ENCODE measurements at regions not wholly inside any gene's neighbourhood (a gene's known extent, or its start where the extent isn't known, plus 50 kb on each side); places are given as distances from the start of the nearest gene placed in this dataset.

DNA sequence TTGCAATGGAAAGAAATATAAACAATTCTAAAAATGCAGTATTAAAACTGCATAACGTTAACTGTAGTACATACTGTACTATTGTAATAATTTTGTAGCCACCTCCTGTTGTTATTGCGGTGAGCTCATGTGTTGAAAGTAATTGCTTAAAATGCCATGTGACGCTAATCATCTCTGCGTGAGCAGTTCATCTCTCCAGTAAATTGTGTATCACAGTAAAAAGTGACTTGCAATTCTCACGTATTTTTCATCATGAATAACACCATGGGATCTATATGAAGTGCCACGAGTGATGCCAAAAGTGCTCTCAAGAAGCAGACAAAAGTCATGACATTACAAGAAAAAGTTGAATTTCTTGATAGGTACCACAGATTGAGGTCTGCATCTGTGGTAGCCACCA is 82.4 kb upstream of the CYYR1 start:
- no peak for TF ChIP-seq GATA1 (IDR thresholded peaks at IDR 0.05; ENCODE audit: low read depth, low read length)
- no peak for TF ChIP-seq POLR2A (IDR thresholded peaks at IDR 0.05; ENCODE audit: low read length)
- no peak for DNase-seq

DNA sequence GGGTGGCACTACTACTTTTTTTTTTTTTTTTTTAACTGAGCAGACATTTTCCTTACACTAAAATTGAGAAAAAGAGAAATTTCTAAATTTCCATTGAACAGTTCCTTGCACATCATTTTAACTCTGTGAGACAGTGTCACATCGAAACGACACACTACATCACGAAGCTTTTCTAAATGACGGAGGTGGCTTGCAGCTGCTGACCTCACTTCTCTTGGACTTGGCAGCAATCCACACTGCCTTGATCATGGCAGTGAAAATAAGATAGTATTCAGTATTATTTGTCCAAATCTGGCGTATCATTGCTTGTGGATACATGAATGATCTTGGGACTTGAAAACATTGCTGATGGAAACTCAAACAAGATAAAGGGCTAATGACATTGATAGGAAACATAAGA is 80.3 kb upstream of the CYYR1 start:
- no peak for TF ChIP-seq POLR2A (IDR thresholded peaks at IDR 0.05; ENCODE audit: low read length)
- no peak for TF ChIP-seq GATA1 (IDR thresholded peaks at IDR 0.05; ENCODE audit: low read depth, low read length)
- no peak for DNase-seq

DNA sequence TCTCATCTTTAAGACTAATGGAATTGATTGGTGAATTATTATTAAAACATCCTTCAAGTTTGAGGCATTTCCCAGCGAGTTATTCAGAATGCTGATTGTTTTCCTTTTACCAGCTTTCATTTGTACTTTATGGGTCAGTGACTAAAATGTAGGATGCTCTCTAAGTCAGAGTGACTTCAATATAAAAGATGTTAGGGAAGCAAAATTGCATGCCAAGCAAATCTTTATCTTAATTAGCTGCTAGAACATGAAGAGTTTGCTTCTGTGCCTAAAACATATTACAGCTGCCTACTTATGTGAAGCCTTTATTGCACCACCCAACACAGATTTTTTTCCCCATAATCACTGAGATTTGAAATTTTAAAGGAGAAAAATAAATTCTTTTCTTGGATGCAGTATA is 79.8 kb upstream of the CYYR1 start:
- TF ChIP-seq GATA1 (IDR thresholded peaks at IDR 0.05; ENCODE audit: low read depth, low read length): no peak
- TF ChIP-seq POLR2A (IDR thresholded peaks at IDR 0.05; ENCODE audit: low read length): no peak
- DNase-seq: no peak

DNA sequence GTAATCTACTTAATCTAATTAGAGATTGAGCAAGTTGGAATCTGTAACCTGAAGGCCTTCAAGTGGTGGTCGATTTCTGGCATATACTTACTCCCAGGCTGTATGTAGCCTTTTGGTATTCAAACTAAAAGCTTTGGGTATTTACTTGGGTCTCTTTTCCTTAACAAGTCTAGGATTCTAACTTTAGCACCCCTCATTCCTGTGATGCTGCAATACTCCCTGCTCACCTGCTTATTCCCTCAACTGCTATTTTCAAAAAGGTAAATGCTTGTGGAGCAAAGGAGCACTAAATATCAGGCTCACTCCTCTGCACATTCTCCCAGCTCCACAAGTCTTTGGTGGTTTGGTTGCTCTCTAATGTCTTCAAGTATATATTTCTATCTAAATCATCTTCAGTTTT is 68.0 kb upstream of the CYYR1 start:
- TF ChIP-seq POLR2A (IDR thresholded peaks at IDR 0.05; ENCODE audit: low read length) (no peak), GATA1 (IDR thresholded peaks at IDR 0.05; ENCODE audit: low read depth, low read length) (no peak)
- no peak for DNase-seq

DNA sequence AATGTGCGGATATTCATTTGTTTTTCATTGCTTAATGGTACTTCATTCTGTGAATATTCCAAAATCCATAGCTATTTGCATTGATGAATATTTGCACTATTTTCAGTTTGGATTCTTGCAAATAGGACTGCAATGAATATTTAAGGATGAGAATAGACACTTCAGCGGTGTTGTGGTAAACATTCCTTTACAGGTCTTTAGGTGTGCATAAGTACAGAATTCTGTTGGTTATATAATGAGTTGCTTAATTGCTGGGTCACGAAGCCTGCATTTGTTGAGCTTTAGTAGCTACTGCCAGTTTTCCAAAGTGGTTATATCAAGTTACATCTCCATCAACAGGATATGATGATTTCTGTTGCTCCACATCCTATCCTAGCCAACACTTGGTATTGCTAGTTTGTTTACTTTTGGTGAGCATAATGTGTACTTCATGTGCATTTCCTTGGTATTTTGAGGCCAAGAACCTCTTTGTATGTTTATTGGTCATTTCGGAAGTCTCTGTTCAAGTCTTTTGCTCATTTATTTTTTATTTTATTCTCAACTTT is 64.2 kb upstream of the CYYR1 start:
- TF ChIP-seq POLR2A (IDR thresholded peaks at IDR 0.05; ENCODE audit: low read length) (no peak), GATA1 (IDR thresholded peaks at IDR 0.05; ENCODE audit: low read depth, low read length) (no peak)
- DNase-seq: no peak

DNA sequence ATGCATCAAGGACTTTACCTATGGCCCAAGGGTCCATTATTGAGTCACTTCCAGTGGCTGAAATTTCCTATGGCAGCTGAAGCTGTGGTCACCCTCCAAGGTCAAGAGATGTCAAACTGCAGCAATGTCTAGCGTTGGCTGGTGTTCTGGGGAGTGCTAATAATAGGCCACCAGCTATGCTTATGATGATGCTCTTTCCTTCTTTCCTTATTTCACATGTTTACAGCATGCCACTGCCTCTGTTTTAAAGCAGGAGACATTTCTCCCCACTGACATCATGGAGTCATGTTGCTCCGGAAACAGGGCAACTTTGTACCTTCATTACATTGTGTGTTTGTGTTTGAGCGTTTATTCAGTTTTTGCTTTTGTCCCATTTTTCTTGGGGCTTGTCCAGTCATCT is 62.6 kb upstream of the CYYR1 start:
- TF ChIP-seq POLR2A (IDR thresholded peaks at IDR 0.05; ENCODE audit: low read length) (no peak), GATA1 (IDR thresholded peaks at IDR 0.05; ENCODE audit: low read depth, low read length) (no peak)
- DNase-seq: no peak

DNA sequence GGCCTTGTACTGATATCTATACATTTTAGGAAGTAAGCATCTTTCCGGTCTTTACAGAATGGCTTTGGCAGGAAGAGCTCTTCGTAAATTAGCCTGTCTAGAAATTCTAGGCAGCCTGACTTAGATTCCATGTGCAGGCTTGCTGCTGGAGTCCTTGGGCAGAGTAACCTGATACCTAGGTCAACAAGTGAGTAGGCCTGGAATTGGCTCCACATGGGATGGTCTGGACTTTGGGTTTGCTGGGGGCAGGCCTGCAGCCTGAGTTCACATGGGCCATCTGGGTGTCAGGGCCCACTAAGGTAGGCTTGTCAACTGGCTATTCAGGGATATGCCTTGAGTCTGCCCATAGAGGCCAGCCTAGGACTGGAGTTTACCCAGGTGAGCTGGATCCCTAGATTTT is 59.6 kb upstream of the CYYR1 start:
- no peak for DNase-seq
- TF ChIP-seq POLR2A (IDR thresholded peaks at IDR 0.05; ENCODE audit: low read length) (no peak), GATA1 (IDR thresholded peaks at IDR 0.05; ENCODE audit: low read depth, low read length) (no peak)

DNA sequence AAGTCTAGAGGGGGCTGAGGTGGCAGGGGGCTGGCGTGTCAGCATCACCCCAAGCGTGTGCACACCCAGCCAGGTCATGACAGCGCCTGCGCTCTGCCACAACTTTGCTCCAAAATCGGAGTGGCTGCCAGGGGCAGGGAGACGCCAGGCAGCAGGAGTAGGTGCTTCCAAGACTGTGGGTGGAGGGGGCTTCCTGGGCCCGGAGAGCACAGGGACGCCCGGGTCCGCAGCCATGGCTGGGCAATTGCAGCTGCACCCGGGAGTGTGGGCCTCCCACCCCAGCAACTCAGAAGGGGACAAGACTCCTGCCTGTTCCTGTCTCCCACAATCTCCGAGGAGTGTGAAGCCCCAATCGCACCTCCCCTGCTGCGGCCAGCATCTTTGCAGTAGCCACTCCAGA is 53.1 kb upstream of the CYYR1 start:
- TF ChIP-seq GATA1 (IDR thresholded peaks at IDR 0.05; ENCODE audit: low read depth, low read length) (no peak), POLR2A (IDR thresholded peaks at IDR 0.05; ENCODE audit: low read length) (no peak)
- DNase-seq: no peak

DNA sequence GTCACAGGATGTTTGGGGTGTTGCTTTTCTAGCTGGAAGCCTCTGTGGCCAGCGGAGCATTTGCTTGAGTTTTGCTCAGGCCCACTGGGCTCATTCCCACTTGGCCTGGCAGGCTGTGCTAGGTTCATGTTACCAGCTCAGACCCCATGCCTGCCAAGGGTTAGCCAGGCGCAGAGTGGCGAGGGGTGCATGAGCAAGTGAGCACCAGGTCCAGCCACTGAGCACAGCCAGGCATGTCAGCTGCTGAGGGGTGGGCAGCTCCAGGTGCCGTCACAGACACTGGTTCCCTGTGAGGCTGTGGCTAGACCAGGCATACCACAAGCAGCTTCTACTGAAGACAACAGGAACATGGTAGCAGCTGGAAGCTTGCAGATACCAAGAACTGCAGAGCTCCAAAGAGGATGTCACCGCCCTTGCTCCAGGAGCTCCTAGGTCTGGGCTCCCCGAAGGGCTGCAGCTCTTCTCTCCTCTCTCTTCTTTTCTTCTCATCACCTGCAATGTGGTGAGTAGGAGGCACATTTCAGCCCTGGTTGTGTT is 52.0 kb upstream of the CYYR1 start:
- DNase-seq: no peak
- TF ChIP-seq POLR2A (IDR thresholded peaks at IDR 0.05; ENCODE audit: low read length): no peak
- TF ChIP-seq GATA1 (IDR thresholded peaks at IDR 0.05; ENCODE audit: low read depth, low read length): no peak
